ENCODE measurements at regions not wholly inside any gene's neighbourhood (a gene's known extent, or its start where the extent isn't known, plus 50 kb on each side); places are given as distances from the start of the nearest gene placed in this dataset.
A peak's percentile ranks its signal among the peaks of the same experiment; 100 is the strongest.

DNA sequence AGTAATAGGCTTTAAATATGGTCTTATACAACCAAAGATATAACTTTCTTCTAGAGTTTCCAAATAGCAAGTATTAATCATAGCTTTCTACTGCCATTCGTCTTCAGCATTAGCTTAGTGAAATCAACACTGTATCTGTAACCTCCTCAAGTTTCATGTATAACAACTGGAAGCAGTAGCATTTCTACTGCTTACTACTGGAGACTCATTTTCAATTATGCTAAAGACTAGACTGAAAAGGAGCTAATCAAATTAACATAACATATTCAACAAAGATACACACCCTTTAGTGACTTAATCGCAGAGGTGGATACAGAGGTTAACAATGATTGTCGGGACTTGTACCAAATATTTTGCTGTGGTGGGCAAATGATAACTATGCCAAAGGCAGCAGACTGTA, 344.2 kb upstream of the TEX13C start:
- H3K4me1 ChIP-seq (ENCODE audit: control insufficient read depth in 2 of 3, insufficient read depth in 2 of 3, low read depth in 1 of 3, low read length in 3 of 3), result no peaks in the 10 kb centered on the region
- H3K27me3 ChIP-seq (ENCODE audit: control insufficient read depth, insufficient read depth, low read length), result no peaks in the 10 kb centered on the region
- H3K4me3 ChIP-seq (ENCODE audit: low read length in 3 of 3), result no peak overlapping the region
- H3K9ac ChIP-seq (ENCODE audit: low read length in 3 of 3), result no peak overlapping the region
- H3K27ac ChIP-seq (ENCODE audit: low read depth in 2 of 2, low read length in 2 of 2), result no peak overlapping the region
- H3K36me3 ChIP-seq (ENCODE audit: control insufficient read depth in 2 of 3, insufficient read depth in 3 of 3, low read length in 3 of 3), result no peaks in the 10 kb centered on the region
- intact Hi-C loops (cut with DNase I), result no loop called here
- H3K9me3 ChIP-seq (ENCODE audit: control insufficient read depth in 2 of 3, insufficient read depth in 1 of 3, low read length in 3 of 3), result no peaks in the 10 kb centered on the region
- TF ChIP-seq, protein P1, sequence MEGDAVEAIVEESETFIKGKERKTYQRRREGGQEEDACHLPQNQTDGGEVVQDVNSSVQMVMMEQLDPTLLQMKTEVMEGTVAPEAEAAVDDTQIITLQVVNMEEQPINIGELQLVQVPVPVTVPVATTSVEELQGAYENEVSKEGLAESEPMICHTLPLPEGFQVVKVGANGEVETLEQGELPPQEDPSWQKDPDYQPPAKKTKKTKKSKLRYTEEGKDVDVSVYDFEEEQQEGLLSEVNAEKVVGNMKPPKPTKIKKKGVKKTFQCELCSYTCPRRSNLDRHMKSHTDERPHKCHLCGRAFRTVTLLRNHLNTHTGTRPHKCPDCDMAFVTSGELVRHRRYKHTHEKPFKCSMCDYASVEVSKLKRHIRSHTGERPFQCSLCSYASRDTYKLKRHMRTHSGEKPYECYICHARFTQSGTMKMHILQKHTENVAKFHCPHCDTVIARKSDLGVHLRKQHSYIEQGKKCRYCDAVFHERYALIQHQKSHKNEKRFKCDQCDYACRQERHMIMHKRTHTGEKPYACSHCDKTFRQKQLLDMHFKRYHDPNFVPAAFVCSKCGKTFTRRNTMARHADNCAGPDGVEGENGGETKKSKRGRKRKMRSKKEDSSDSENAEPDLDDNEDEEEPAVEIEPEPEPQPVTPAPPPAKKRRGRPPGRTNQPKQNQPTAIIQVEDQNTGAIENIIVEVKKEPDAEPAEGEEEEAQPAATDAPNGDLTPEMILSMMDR (IDR thresholded peaks at IDR 0.05; ENCODE audit: borderline replicate concordance, extremely low read depth, insufficient read depth), result no peak
- DNase-seq (no peak), FAIRE-seq (peak; percentile 41)

DNA sequence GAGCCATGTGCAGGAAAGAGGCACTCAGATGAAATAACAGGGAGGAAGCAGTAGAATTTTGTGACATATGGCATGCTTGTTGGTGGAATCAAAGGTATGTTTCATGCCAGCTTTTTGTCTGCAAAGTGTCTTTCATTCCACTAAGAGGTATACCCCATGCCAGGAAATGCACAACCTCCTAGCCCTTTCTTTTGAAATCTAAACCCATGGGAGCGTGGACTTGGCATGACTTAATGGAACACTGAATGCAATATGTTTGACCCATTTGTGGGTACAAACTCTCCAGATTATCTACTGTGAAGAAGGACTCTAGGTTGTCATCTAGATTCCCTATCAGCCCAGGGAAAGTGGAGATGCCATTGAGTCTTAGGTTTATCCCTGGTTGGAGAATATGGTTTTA, 338.3 kb upstream of the TEX13C start:
- H3K4me1 ChIP-seq (ENCODE audit: control insufficient read depth in 2 of 3, insufficient read depth in 2 of 3, low read depth in 1 of 3, low read length in 3 of 3), result no peaks in the 10 kb centered on the region
- no peak overlapping the region for H3K27ac ChIP-seq (ENCODE audit: low read depth in 2 of 2, low read length in 2 of 2)
- no peaks in the 10 kb centered on the region for H3K9me3 ChIP-seq (ENCODE audit: control insufficient read depth in 2 of 3, insufficient read depth in 1 of 3, low read length in 3 of 3)
- no peaks in the 10 kb centered on the region for H3K27me3 ChIP-seq (ENCODE audit: control insufficient read depth, insufficient read depth, low read length)
- no peak for FAIRE-seq
- no peaks in the 10 kb centered on the region for H3K36me3 ChIP-seq (ENCODE audit: control insufficient read depth in 2 of 3, insufficient read depth in 3 of 3, low read length in 3 of 3)
- intact Hi-C loops (cut with DNase I), result no loop called here
- no peak overlapping the region for H3K9ac ChIP-seq (ENCODE audit: low read length in 3 of 3)
- no peak for DNase-seq
- TF ChIP-seq, protein P1 (IDR thresholded peaks at IDR 0.05; ENCODE audit: borderline replicate concordance, extremely low read depth, insufficient read depth), result no peak
- no peak overlapping the region for H3K4me3 ChIP-seq (ENCODE audit: low read length in 3 of 3)

DNA sequence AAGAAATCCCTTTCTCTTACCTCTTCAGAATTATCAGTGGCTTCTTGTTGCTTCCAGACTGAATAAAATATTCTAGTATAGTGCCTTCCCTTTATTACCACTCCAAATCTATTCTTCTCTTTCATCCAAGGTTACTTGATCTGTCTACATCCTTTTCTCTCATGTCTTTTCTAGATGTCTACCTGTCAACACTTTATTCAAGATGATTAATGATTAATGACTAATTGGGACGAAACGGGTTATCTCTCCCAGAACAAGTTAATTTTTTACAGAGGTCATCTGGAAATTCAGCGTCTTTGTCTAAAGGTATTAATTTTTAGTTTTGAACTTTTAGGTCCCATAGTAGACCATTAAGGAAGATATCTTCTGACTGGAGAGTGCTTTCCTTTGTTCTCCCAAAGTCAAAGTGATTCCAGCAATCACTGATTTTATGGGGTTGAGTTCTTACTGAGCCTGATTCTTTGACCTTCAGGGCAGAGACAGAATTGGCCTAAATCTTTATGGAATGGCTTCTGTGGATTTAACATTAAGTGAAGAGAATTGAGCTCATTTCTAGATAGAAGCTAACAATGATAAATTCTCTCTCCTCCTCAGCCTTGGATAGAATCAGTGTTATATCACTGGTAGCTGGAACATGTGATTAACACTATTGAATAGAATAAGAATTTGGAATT, 335.4 kb upstream of the TEX13C start:
- FAIRE-seq, result peak; percentile 50

More for the DNA sequence above, 335.4 kb upstream of the TEX13C start:
- Histone ChIP-seq H3K36me3 (ENCODE audit: control insufficient read depth in 2 of 3, insufficient read depth in 3 of 3, low read length in 3 of 3) (no peaks in the 10 kb centered on the region), H3K4me3 (ENCODE audit: low read length in 3 of 3) (no peak overlapping the region), H3K27ac (ENCODE audit: low read depth in 2 of 2, low read length in 2 of 2) (no peak overlapping the region), H3K27me3 (ENCODE audit: control insufficient read depth, insufficient read depth, low read length) (no peaks in the 10 kb centered on the region), H3K4me1 (ENCODE audit: control insufficient read depth in 2 of 3, insufficient read depth in 2 of 3, low read depth in 1 of 3, low read length in 3 of 3) (no peaks in the 10 kb centered on the region), H3K9me3 (ENCODE audit: control insufficient read depth in 2 of 3, insufficient read depth in 1 of 3, low read length in 3 of 3) (no peaks in the 10 kb centered on the region), H3K9ac (ENCODE audit: low read length in 3 of 3) (no peak overlapping the region)
- no peak for DNase-seq
- TF ChIP-seq, protein P1 (IDR thresholded peaks at IDR 0.05; ENCODE audit: borderline replicate concordance, extremely low read depth, insufficient read depth), result no peak
- intact Hi-C loops (cut with DNase I), result no loop called here

Measured in kidney (tissue), 13 donors.